ENCODE measurements at regions not wholly inside any gene's neighbourhood (a gene's known extent, or its start where the extent isn't known, plus 50 kb on each side); places are given as distances from the start of the nearest gene placed in this dataset.

- H3K27me3 ChIP-seq (ENCODE audit: control insufficient read depth in 3 of 3, insufficient read depth in 3 of 3, low read length in 3 of 3), result peaks cover 0 to 8% (median 0%) of the 10 kb centered on the region in 3 donors
- H3K27ac ChIP-seq (ENCODE audit: low read depth in 1 of 3, low read length in 2 of 3), result no peak overlapping the region
- H3K4me3 ChIP-seq (ENCODE audit: low read depth in 1 of 3, low read length in 3 of 3), result no peak overlapping the region
- no peaks in the 10 kb centered on the region for H3K9me3 ChIP-seq (ENCODE audit: control insufficient read depth in 2 of 2, insufficient read depth in 1 of 2, low read depth in 1 of 2, low read length in 1 of 2)
- DNase-seq, result no peak
- H3K36me3 ChIP-seq (ENCODE audit: control insufficient read depth in 3 of 3, insufficient read depth in 2 of 3, low read depth in 1 of 3, low read length in 3 of 3), result no peaks in the 10 kb centered on the region
- no peak for FAIRE-seq
- WGBS, 3 donors, result 50 to 55% (median 52%) methylated on average over 6 of the region's 6 CpGs
- no peaks in the 10 kb centered on the region for H3K4me1 ChIP-seq (ENCODE audit: control insufficient read depth in 3 of 3, insufficient read depth in 2 of 3, low read depth in 1 of 3, low read length in 2 of 3)
Measured at GRCh38 chr18:28804512-28805202, 627.7 kb upstream of the CDH2 start.

DNA sequence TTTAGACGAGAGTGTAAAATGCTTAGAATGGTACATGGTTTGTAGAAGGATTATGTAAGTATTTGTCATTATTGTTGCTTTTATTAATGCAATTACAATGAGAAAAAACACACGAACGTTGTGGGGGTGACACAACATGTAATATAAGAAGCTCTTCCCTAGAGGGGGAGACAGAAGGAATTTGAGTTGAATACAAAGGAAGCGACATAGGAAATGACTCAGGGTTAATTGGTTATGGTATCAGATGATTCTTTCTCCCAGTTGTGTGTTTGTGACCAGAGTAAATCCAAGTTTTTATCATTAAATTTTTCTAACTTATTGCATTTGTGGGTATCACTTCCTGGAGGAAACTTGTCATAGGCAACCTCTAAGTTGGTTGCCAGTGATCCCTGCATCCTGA, 625.6 kb upstream of the CDH2 start:
- Histone ChIP-seq H3K4me1 (ENCODE audit: control insufficient read depth in 3 of 3, insufficient read depth in 2 of 3, low read depth in 1 of 3, low read length in 2 of 3) (no peaks in the 10 kb centered on the region), H3K27me3 (ENCODE audit: control insufficient read depth in 3 of 3, insufficient read depth in 3 of 3, low read length in 3 of 3) (peaks cover 0 to 8% (median 0%) of the 10 kb centered on the region in 3 donors), H3K36me3 (ENCODE audit: control insufficient read depth in 3 of 3, insufficient read depth in 2 of 3, low read depth in 1 of 3, low read length in 3 of 3) (no peaks in the 10 kb centered on the region), H3K27ac (ENCODE audit: low read depth in 1 of 3, low read length in 2 of 3) (no peak overlapping the region), H3K4me3 (ENCODE audit: low read depth in 1 of 3, low read length in 3 of 3) (no peak overlapping the region), H3K9me3 (ENCODE audit: control insufficient read depth in 2 of 2, insufficient read depth in 1 of 2, low read depth in 1 of 2, low read length in 1 of 2) (no peaks in the 10 kb centered on the region)
- FAIRE-seq, result no peak
- no peak for DNase-seq
- 62 to 70% (median 64%) methylated on average over 4 of the region's 4 CpGs for WGBS, 3 donors

GRCh38 chr18:28801876-28802275, 624.9 kb upstream of the CDH2 start:
- FAIRE-seq, result no peak
- Histone ChIP-seq H3K9me3 (ENCODE audit: control insufficient read depth in 2 of 2, insufficient read depth in 1 of 2, low read depth in 1 of 2, low read length in 1 of 2) (no peaks in the 10 kb centered on the region), H3K4me3 (ENCODE audit: low read depth in 1 of 3, low read length in 3 of 3) (no peak overlapping the region), H3K27ac (ENCODE audit: low read depth in 1 of 3, low read length in 2 of 3) (no peak overlapping the region), H3K36me3 (ENCODE audit: control insufficient read depth in 3 of 3, insufficient read depth in 2 of 3, low read depth in 1 of 3, low read length in 3 of 3) (no peaks in the 10 kb centered on the region), H3K4me1 (ENCODE audit: control insufficient read depth in 3 of 3, insufficient read depth in 2 of 3, low read depth in 1 of 3, low read length in 2 of 3) (no peaks in the 10 kb centered on the region), H3K27me3 (ENCODE audit: control insufficient read depth in 3 of 3, insufficient read depth in 3 of 3, low read length in 3 of 3) (peaks cover 0 to 8% (median 0%) of the 10 kb centered on the region in 3 donors)
- DNase-seq, result no peak
- WGBS, 3 donors, result 87 to 94% (median 93%) methylated on average over 5 of the region's 5 CpGs

DNA sequence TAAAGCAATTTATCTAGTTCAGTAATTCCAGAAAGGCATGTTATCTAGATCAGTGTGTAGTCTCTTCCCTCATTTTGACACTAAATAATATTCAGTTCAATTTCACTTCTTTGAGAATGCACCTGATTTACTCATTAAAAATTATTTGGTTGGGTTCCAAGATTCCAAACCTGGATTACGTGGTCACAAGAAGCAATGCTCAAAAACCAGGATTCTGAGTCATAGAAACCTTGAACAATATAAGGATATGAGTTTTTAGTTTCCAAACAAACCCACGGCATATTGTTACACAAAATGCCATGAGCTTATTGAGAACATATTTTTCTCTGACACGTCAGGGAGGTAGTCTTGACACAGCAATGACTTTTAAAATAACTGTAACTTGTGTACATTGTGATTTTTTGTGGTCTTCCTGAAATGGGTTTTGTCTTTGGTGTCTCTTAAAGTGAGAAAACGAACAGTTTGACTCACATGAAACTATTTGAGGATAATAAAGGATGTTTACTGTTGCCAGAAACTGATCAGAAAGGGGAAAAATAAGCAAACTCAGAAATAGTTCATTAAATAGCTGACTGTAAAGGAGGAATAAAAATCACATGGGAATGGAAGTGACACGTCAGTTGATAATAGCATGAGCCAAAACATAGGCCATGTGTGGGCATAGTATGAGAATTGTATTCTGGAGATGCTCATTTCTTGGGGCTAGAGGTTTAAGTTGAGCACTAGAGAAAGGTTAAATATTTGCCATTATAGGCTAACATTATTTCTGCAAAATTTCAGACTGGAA, 617.7 kb upstream of the CDH2 start:
- peaks cover 0 to 14% (median 0%) of the 10 kb centered on the region in 3 donors for H3K4me1 ChIP-seq (ENCODE audit: control insufficient read depth in 3 of 3, insufficient read depth in 2 of 3, low read depth in 1 of 3, low read length in 2 of 3)
- FAIRE-seq, result no peak
- peak in 1 of 2 donors; percentile 7 for DNase-seq
- H3K27me3 ChIP-seq (ENCODE audit: control insufficient read depth in 3 of 3, insufficient read depth in 3 of 3, low read length in 3 of 3), result no peaks in the 10 kb centered on the region
- no peaks in the 10 kb centered on the region for H3K36me3 ChIP-seq (ENCODE audit: control insufficient read depth in 3 of 3, insufficient read depth in 2 of 3, low read depth in 1 of 3, low read length in 3 of 3)
- no peak overlapping the region for H3K4me3 ChIP-seq (ENCODE audit: low read depth in 1 of 3, low read length in 3 of 3)
- 38 to 62% (median 54%) methylated on average over 5 of the region's 5 CpGs for WGBS, 3 donors
- no peaks in the 10 kb centered on the region for H3K9me3 ChIP-seq (ENCODE audit: control insufficient read depth in 2 of 2, insufficient read depth in 1 of 2, low read depth in 1 of 2, low read length in 1 of 2)
- peak overlapping the region in 1 of 3 donors; percentile 22 for H3K27ac ChIP-seq (ENCODE audit: low read depth in 1 of 3, low read length in 2 of 3)

DNA sequence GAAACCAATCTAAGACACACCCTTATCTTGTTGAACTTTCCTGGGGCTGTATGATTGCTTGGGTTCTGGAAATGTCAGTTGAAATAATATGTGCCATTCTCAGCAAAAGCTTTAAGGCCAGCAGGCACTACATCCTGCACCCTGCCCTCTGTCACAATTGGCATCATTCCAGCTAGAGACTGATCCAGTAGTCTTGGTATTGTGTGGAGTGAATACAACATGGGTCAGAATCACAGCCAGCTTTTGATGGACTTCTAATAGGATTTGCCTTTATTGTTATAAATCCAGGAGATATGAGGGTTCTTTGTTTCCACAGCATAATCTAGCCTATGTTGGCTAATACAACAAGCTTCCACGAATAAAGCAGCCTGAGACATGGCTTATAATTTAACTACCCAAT, 617.0 kb upstream of the CDH2 start:
- no peak for FAIRE-seq

DNA sequence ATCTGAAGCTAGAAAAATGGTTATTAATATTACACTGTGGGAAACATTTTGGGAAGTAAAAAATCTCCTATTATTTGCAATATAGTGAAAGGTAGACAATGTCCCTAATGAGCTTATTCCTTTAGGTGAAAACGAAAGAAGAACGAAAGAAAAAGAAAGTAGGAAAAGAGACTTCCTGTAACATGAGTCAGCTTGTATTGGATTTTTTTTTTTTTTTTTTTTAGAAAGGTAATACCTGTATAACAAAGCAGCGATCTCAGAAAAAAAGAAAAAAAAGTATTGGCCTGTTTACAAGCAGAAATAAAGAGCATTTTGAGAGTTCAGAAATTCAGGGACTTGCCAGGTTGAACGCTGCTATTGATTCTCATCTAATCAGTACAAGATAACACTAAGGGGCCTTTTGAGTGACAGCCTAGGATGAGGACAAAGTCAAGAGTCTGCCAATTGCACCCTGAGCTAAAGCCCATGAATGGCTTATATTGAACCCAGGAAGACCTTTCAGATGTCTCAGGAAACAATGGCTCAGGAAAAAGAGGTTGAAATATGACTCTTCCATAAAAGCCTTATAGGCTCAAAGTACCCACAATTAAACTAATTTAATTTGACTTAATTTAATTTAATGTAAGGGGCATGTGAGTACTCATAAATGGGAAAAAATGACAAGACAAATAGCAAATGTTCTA, 615.6 kb upstream of the CDH2 start:
- 4 to 51% (median 16%) methylated on average over 4 of the region's 4 CpGs for WGBS, 3 donors
- H3K27ac ChIP-seq (ENCODE audit: low read depth in 1 of 3, low read length in 2 of 3), result peak overlapping the region in 1 of 3 donors; percentile 44
- no peaks in the 10 kb centered on the region for H3K36me3 ChIP-seq (ENCODE audit: control insufficient read depth in 3 of 3, insufficient read depth in 2 of 3, low read depth in 1 of 3, low read length in 3 of 3)
- H3K27me3 ChIP-seq (ENCODE audit: control insufficient read depth in 3 of 3, insufficient read depth in 3 of 3, low read length in 3 of 3), result no peaks in the 10 kb centered on the region
- no peak for FAIRE-seq
- no peaks in the 10 kb centered on the region for H3K9me3 ChIP-seq (ENCODE audit: control insufficient read depth in 2 of 2, insufficient read depth in 1 of 2, low read depth in 1 of 2, low read length in 1 of 2)
- peaks cover 0 to 19% (median 0%) of the 10 kb centered on the region in 3 donors for H3K4me1 ChIP-seq (ENCODE audit: control insufficient read depth in 3 of 3, insufficient read depth in 2 of 3, low read depth in 1 of 3, low read length in 2 of 3)
- no peak overlapping the region for H3K4me3 ChIP-seq (ENCODE audit: low read depth in 1 of 3, low read length in 3 of 3)
- peak; percentile 74 to 79 for DNase-seq

More for the DNA sequence above, 617.0 kb upstream of the CDH2 start:
- Histone ChIP-seq H3K27me3 (ENCODE audit: control insufficient read depth in 3 of 3, insufficient read depth in 3 of 3, low read length in 3 of 3) (no peaks in the 10 kb centered on the region), H3K36me3 (ENCODE audit: control insufficient read depth in 3 of 3, insufficient read depth in 2 of 3, low read depth in 1 of 3, low read length in 3 of 3) (no peaks in the 10 kb centered on the region), H3K4me1 (ENCODE audit: control insufficient read depth in 3 of 3, insufficient read depth in 2 of 3, low read depth in 1 of 3, low read length in 2 of 3) (peaks cover 0 to 14% (median 0%) of the 10 kb centered on the region in 3 donors), H3K4me3 (ENCODE audit: low read depth in 1 of 3, low read length in 3 of 3) (no peak overlapping the region), H3K27ac (ENCODE audit: low read depth in 1 of 3, low read length in 2 of 3) (no peak overlapping the region), H3K9me3 (ENCODE audit: control insufficient read depth in 2 of 2, insufficient read depth in 1 of 2, low read depth in 1 of 2, low read length in 1 of 2) (no peaks in the 10 kb centered on the region)
- peak; percentile 58 to 63 for DNase-seq
- WGBS, 3 donors, result 7 to 49% (median 27%) methylated on average over 1 of the region's 1 CpG

- no peak for FAIRE-seq
Measured at GRCh38 chr18:28791101-28791500, 614.2 kb upstream of the CDH2 start.

DNA sequence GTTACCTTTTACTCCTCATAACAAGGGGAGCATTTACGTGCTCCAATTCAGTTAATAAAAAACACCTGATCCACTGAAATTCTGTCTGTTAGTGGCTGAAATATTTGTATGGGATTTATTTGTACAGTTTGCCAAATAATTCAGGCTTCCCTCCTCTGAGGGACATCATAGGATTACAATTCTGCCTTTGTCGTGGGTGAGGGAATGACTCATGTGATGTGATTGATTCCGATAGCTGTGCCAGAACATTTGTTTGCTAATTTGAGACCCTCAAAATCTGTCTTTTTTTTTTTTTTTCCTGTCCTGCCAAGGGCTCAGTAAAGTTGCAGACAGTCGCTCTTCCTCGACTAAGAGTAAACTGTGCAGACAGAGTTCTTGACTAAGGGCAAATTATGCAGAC, 612.6 kb upstream of the CDH2 start:
- Histone ChIP-seq H3K27me3 (ENCODE audit: control insufficient read depth in 3 of 3, insufficient read depth in 3 of 3, low read length in 3 of 3) (no peaks in the 10 kb centered on the region), H3K36me3 (ENCODE audit: control insufficient read depth in 3 of 3, insufficient read depth in 2 of 3, low read depth in 1 of 3, low read length in 3 of 3) (no peaks in the 10 kb centered on the region), H3K9me3 (ENCODE audit: control insufficient read depth in 2 of 2, insufficient read depth in 1 of 2, low read depth in 1 of 2, low read length in 1 of 2) (no peaks in the 10 kb centered on the region), H3K4me3 (ENCODE audit: low read depth in 1 of 3, low read length in 3 of 3) (no peak overlapping the region), H3K4me1 (ENCODE audit: control insufficient read depth in 3 of 3, insufficient read depth in 2 of 3, low read depth in 1 of 3, low read length in 2 of 3) (peaks cover 0 to 21% (median 0%) of the 10 kb centered on the region in 3 donors), H3K27ac (ENCODE audit: low read depth in 1 of 3, low read length in 2 of 3) (no peak overlapping the region)
- WGBS, 3 donors, result 56 to 76% (median 64%) methylated on average over 5 of the region's 5 CpGs
- no peak for DNase-seq
- no peak for FAIRE-seq

More at GRCh38 chr18:28791101-28791500, 614.2 kb upstream of the CDH2 start:
- 61 to 77% (median 71%) methylated on average over 2 of the region's 2 CpGs for WGBS, 3 donors
- H3K4me1 ChIP-seq (ENCODE audit: control insufficient read depth in 3 of 3, insufficient read depth in 2 of 3, low read depth in 1 of 3, low read length in 2 of 3), result peaks cover 0 to 21% (median 0%) of the 10 kb centered on the region in 3 donors
- no peaks in the 10 kb centered on the region for H3K9me3 ChIP-seq (ENCODE audit: control insufficient read depth in 2 of 2, insufficient read depth in 1 of 2, low read depth in 1 of 2, low read length in 1 of 2)
- no peaks in the 10 kb centered on the region for H3K36me3 ChIP-seq (ENCODE audit: control insufficient read depth in 3 of 3, insufficient read depth in 2 of 3, low read depth in 1 of 3, low read length in 3 of 3)
- no peak overlapping the region for H3K4me3 ChIP-seq (ENCODE audit: low read depth in 1 of 3, low read length in 3 of 3)
- H3K27ac ChIP-seq (ENCODE audit: low read depth in 1 of 3, low read length in 2 of 3), result no peak overlapping the region
- no peaks in the 10 kb centered on the region for H3K27me3 ChIP-seq (ENCODE audit: control insufficient read depth in 3 of 3, insufficient read depth in 3 of 3, low read length in 3 of 3)
- DNase-seq, result no peak

Measured in small intestine (tissue), 7 donors.